Kidney capillary endothelial cell (primary cell): ENCODE measurements at regions not wholly inside any gene's neighbourhood (a gene's known extent, or its start where the extent isn't known, plus 50 kb on each side); places are given as distances from the start of the nearest gene placed in this dataset.

Experiments
- DNase-seq: peaks from one replicate; pipeline ENCODE4 v3.0.0-alpha.2; 2018; ENCODE audit warnings: low spot score

DNA sequence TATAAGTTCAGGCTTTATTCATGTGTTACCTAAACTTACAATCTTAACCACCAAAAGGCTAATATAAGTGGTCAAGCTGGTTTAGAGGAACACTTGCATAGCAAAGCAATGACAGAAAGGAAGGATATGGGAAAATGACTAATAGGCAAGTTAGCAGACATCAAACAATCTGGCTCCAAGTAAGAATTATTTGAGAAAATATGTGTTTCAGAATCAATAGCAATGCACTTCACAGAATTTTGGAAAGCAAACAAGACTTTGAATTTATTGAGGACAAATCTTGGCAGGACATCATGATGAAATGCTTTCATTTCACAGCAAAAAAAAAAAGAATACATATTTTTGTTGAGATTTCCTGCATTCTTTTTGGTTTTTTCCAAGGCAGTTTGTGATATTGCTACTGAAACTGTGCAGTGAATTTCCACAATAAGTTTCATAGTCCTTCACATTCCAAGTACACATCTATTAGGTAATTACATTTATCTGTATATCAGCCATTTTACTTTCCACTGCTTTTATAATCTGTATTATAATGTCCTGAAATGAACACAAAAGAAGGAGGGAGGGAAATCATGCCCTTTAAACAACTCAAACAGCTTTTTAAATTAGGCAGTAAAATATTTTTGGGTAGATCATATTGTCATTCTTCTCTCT is 417.9 kb downstream of the NR2F1-AS1 start:
- peak; percentile 93 for DNase-seq

GRCh38 chr5:93161661-93162654 is 419.1 kb downstream of the NR2F1-AS1 start:
- DNase-seq = peak; percentile 78

- no peak for DNase-seq
These were observed 422.2 kb downstream of the NR2F1-AS1 start for GRCh38 chr5:93158841-93159240.

DNA sequence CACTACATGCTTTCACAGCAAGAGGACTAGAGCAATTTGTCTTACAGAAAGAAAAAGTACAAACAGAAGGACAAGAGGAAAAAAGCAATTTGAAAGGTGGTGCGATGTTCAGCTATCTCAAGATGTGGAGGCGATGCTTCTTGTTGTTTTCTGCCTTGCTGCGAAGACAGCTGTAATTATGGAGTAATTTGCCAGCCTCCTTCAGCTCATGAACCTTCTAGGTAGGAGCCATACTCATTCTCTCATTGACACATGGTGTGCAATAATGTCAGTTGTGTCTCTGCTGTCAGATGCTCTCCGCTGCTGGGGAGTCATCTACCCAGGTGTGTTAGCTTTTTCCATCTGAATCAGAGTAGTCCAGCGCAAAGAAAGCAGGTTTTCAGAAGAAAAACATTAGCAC is 424.5 kb downstream of the NR2F1-AS1 start:
- no peak for DNase-seq

DNA sequence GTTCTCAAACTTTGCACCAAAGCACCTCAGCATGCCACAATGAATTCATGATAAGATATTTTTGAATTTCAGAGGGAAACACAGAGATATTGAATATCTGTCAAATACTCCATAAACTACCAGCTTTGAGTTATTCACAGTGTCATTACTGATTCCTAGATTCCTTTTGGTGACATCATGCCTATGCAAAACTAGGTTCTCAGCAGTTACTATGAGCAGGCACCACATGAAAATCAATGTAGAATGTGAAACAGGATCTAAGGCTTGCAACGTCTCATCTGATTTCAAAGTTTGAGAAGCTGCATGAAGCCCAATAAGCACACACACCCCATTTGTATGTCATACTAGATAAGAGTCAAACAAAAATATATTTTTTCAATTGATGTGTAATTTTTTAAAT is 426.5 kb downstream of the NR2F1-AS1 start:
- no peak for DNase-seq

DNA sequence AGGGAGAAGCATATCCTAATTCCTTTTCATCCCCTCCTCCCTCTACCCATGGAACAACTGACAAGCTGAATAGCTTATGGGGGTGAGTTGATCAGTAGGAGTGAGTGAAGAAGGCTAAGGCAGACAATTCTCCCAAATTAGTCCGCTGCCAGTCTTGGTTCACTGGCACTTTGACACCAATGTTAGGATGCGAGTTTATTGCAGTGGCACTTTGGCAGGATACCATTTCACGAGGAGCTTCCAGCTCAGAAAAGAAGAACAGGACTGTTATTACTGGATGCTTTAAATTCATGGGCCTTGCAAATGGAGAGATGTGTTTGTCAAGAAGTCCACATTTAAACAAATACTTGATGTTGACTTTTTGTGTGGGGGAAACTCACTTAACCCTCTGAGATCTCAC is 427.6 kb downstream of the NR2F1-AS1 start:
- DNase-seq = no peak

GRCh38 chr5:93151896-93152295 is 429.1 kb downstream of the NR2F1-AS1 start:
- DNase-seq = no peak

GRCh38 chr5:93151121-93151520 is 429.9 kb downstream of the NR2F1-AS1 start:
- peak; percentile 57 for DNase-seq

DNA sequence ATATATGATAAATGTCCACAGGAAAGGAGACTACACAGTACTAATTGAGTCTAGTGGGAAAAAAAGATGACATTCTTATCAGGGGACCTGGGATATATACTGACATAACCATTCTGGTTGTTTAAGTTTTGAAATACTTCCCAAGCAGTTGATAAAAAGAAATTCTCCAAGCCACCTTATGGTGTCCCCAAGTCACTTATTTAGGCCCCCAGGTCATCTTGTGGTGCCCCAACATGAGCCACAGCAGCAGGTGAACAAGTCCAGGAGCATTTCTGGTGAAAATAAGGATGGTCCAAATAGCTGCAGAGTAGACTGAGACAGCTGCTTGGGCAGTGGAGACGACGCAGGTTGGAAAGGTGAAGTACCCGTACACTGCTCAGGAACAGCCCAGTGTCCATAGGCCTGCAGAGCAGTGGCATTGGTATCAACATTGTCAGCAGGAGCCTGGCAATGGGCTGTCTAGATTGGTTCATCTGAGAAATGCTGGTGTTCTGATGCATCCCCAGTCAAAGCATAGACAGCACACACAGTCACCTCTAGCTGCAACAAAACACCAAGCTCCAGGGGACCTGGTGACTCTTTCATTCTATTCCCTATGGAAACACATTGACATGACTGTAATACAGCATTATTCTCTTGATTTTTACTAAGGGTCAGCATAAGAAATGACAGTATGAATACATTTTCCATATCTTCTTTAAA is 430.6 kb downstream of the NR2F1-AS1 start:
- no peak for DNase-seq

DNA sequence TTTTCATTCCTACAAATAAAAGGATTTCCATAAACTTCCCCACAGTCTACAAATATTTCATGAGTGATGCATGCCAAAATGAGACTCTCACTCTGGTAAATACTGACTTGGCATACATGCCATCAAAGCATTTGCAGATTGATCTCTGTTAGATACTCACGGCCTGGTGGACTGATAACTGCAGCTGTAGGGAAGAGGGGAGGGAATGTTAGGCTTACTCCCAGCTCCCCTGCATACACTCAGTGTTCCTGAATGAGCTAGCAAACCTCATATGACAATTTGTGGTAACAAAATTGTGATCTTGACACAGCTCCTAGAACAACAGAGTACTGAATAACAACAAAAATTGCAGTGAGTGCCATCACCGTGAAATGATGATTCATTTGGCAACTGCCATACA is 435.3 kb downstream of the NR2F1-AS1 start:
- DNase-seq = no peak

DNA sequence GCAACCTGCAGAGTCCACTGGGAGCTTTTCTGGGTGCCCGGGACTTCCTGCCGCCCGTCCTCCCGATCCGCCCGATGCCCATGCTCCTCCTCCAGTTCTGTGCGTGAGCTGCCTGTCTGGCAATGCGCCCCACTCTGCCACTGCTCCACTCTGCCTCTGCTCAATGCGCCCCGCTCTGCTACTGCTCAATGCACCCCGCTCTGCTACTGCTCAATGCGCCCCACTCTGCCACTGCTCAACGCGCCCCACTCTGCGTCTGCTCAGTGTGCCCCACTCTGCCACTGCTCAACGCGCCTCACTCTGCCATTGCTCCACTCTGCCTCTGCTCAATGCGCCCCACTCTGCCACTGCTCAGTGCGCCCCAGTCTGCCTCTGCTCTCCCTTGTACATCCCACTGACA is 436.0 kb downstream of the NR2F1-AS1 start:
- no peak for DNase-seq

GRCh38 chr5:93141969-93142368 is 439.1 kb downstream of the NR2F1-AS1 start:
- no peak for DNase-seq

DNA sequence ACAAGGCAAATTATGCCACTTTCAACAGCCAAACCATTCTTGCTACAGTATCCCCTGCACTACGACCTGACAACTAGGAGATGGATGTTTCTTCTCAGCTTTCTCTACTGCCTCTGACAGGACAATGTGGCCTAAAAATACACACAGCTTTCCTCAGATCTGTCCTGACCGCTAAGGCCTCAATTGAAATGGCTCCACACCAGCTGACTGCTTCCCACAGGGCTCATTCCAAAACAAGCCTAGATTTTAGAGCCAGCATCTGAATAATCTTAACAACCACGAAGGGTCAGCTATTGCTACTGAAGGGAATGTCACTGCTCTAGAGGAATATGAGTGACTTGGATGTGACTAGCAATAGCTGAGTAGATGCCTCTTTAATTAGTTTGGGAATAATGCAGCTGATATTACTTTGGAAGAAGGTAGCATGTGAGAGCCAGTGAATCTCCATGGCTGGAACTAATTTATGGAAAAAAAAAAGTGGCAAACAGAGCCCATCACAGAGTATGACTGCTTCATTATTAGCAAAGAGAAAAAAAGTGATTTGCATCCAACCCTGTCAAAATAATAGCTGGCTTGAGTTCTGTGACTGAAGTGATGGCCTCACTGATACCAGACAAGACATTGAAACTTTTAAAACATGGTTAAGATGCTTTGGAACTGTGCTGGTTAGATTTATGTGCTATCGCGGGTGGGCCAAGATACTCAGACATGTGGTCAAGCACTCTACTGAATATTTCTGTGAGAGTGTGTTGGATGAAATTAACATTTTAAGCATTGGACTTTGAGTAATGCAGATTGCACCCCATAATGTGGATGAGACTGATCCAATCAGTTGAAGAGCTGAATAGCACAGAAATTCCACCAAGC is 450.2 kb downstream of the NR2F1-AS1 start:
- no peak for DNase-seq

DNA sequence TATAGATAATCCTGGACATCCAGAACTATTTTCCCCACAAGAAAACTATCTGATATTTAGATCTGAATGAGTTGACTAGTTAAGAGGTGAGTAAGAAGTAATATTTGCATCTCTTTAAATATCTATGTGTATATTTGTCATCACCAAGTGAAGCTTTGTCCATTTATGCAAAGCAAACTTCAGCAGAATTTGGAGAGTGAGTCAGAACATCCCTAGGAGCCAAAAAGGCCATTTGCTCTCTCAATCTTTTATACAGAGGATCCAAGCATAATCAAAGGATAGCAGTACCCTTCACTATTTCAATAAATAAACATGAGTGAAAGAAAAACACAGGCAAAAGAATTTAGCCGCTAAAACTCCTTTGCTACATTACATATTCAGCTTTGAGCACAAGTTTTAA is 454.4 kb downstream of the NR2F1-AS1 start:
- no peak for DNase-seq

- DNase-seq = no peak
These were observed 457.9 kb downstream of the NR2F1-AS1 start for GRCh38 chr5:93123127-93123526.

- no peak for DNase-seq
These were observed 458.6 kb downstream of the NR2F1-AS1 start for GRCh38 chr5:93122446-93122845.

DNA sequence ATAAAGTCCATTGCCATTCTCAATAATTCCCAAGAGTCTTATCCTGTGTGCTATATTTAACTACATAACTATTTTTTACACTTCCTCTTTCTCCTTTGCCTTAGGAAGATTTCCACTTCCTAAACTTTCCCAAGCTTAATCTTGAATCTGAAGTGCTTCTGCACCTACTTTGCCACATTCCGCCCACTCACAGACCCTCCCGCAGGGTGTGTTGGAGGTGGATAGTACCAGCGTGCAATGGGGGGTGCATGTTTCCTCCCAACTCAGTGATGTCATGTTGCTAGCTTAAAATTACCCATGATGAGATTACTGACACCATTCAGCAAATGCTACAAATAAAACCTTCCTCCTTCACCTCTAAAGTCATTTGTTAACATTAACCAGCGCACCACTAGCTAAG is 460.2 kb downstream of the NR2F1-AS1 start:
- DNase-seq = no peak

- no peak for DNase-seq
These were observed 461.0 kb downstream of the NR2F1-AS1 start for GRCh38 chr5:93120051-93120450.

DNA sequence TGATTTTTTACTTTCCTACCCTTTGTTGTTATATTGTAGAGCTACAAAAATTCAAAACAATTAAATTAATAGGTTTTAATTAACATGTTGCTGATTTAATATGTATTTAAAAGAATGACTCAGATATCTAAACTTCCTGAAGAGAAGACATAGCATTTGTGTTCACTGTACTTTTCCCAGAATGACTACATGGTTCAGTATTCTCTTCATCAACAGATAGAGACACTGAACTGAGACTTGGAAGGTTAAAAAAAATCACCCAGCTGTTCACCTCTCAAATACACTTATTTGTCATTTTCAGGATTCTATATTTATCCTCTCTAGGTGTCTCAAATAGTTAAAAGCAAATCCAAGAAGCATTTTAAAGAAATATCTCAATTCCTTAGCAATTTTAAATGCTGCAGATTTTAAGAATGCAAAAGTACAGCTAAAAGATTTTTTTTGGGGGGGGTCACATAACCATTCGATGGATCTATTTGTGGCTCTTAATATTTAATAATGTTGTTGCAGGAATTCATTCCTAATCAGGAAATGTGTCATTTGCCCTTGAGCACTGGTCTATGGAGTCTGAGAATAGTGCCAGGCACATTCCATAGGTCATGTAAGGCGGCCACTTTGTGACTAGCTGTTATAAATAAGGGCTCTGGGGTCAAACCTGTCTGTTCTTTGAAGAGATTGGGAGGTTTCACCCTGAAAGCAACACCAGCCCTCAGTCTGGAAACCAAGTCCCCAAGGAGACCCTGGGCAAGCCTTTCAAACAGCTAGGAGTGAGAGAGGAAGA is 463.1 kb downstream of the NR2F1-AS1 start:
- DNase-seq = peak; percentile 60

- DNase-seq = no peak
These were observed 473.1 kb downstream of the NR2F1-AS1 start for GRCh38 chr5:93107805-93108520.
